ENCODE measurements at regions not wholly inside any gene's neighbourhood (a gene's known extent, or its start where the extent isn't known, plus 50 kb on each side); places are given as distances from the start of the nearest gene placed in this dataset.

DNA sequence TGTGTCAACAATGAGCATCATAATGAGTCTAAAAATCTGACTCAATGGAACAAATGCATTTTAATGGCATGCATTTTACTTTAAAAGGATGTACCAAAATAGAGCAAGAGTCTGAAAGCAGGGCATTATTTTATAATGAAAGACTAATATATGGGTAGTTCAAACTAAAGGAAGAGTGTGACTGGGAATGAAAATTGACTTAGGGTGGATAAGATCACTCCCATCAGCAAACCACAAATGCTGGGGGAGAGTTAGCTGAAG is 114.7 kb downstream of the SOX4 start:
- Histone ChIP-seq H3K27me3 (no peaks in the 10 kb centered on the region), H3K9me3 (no peaks in the 10 kb centered on the region), H3K36me3 (no peaks in the 10 kb centered on the region), H3K4me1 (peaks cover 0 to 11% (median 4%) of the 10 kb centered on the region in 4 donors), H3K4me3 (no peak overlapping the region), H3K27ac (no peak overlapping the region)
- no peak for TF ChIP-seq EP300 (IDR thresholded peaks at IDR 0.05)
- DNase-seq (ENCODE audit: low spot score in 2 of 2) = no peak

- Histone ChIP-seq H3K27ac (peak overlapping the region in 1 of 4 donors; percentile 46), H3K9me3 (no peaks in the 10 kb centered on the region), H3K27me3 (no peaks in the 10 kb centered on the region), H3K4me1 (peaks cover 0 to 11% (median 4%) of the 10 kb centered on the region in 4 donors), H3K4me3 (no peak overlapping the region), H3K36me3 (no peaks in the 10 kb centered on the region)
- 44 to 57% methylated on average over 1 of the region's 1 CpG for WGBS, 2 donors
- TF ChIP-seq POLR2A (IDR thresholded peaks at IDR 0.05) (no peak), EP300 (IDR thresholded peaks at IDR 0.05) (no peak)
- TF ChIP-seq, protein P1, sequence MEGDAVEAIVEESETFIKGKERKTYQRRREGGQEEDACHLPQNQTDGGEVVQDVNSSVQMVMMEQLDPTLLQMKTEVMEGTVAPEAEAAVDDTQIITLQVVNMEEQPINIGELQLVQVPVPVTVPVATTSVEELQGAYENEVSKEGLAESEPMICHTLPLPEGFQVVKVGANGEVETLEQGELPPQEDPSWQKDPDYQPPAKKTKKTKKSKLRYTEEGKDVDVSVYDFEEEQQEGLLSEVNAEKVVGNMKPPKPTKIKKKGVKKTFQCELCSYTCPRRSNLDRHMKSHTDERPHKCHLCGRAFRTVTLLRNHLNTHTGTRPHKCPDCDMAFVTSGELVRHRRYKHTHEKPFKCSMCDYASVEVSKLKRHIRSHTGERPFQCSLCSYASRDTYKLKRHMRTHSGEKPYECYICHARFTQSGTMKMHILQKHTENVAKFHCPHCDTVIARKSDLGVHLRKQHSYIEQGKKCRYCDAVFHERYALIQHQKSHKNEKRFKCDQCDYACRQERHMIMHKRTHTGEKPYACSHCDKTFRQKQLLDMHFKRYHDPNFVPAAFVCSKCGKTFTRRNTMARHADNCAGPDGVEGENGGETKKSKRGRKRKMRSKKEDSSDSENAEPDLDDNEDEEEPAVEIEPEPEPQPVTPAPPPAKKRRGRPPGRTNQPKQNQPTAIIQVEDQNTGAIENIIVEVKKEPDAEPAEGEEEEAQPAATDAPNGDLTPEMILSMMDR (IDR thresholded peaks at IDR 0.05) = no peak
- DNase-seq (ENCODE audit: low spot score in 2 of 2) = no peak
These were observed 116.7 kb downstream of the SOX4 start for GRCh38 chr6:21710216-21710615.

DNA sequence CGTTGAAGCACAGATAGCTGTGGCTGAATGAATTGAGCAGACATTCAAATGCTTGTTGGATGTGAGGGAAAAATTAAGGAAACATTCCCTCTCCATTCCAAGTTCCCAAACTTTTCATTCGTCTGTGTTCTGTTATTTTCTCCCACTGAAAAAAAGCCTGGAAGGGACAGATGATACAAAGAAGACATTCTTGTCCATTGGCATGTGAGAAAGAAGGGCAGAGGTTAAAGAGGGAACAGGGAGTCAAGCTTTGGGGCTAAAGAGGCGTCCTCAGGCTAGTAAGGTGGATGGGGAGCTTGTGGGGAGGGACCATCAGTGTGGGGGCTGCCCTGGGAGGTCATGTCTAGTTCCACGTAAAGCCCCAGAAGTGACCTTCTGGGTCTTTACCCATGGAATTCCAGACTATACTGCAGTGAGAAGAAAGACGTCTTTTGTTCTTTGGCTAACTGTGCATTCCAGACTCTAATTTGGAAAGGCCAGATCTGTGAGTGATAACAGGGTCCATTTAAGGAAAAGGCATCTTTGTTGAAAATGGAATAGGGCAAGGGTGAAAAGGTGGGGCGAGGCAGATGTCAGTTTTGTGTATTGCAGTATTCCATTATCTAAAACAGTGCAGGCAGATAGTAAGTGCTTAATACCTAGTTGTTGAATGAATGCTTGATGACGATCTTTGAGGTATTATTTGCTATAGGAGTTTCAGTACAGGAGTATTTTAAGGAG is 117.5 kb downstream of the SOX4 start:
- DNase-seq (ENCODE audit: low spot score in 2 of 2) = no peak
- TF ChIP-seq, protein P1 (IDR thresholded peaks at IDR 0.05) = no peak
- TF ChIP-seq POLR2A (IDR thresholded peaks at IDR 0.05) = no peak
- TF ChIP-seq EP300 (IDR thresholded peaks at IDR 0.05) = no peak
- Histone ChIP-seq H3K36me3 (no peaks in the 10 kb centered on the region), H3K9me3 (no peaks in the 10 kb centered on the region), H3K4me1 (peaks cover 0 to 11% (median 4%) of the 10 kb centered on the region in 4 donors), H3K27me3 (no peaks in the 10 kb centered on the region), H3K27ac (peak overlapping the region in 1 of 4 donors; percentile 46), H3K4me3 (no peak overlapping the region)
- 25 to 27% methylated on average over 7 of the region's 7 CpGs for WGBS, 2 donors

DNA sequence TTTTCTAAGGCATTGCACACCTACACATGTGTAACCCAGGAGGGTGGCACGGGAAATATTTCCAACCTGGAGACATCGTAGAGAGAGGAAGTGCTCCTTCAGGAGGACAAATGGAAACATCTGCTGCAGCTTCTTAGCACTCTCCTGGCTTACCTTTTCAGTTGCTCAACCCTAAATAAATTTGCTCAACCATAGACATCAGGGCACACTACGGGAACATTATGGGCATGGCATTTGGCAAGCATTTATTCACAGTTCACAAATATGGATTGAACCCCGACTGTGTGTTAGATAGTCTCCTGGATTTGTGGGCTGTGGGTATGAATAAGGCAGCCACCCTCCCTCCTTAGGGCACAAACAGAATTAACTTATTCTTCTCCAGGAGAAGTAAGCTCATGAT is 118.7 kb downstream of the SOX4 start:
- Histone ChIP-seq H3K36me3 (no peaks in the 10 kb centered on the region), H3K9me3 (no peaks in the 10 kb centered on the region), H3K27me3 (no peaks in the 10 kb centered on the region), H3K4me3 (no peak overlapping the region), H3K27ac (no peak overlapping the region), H3K4me1 (peaks cover 0 to 11% (median 4%) of the 10 kb centered on the region in 4 donors)
- no peak for DNase-seq (ENCODE audit: low spot score in 2 of 2)
- TF ChIP-seq EP300 (IDR thresholded peaks at IDR 0.05) (no peak), POLR2A (IDR thresholded peaks at IDR 0.05) (no peak)
- TF ChIP-seq, protein P1 (IDR thresholded peaks at IDR 0.05) = no peak
- 73 to 82% methylated on average over 4 of the region's 4 CpGs for WGBS, 2 donors

GRCh38 chr6:21713481-21713880 is 119.9 kb downstream of the SOX4 start:
- Histone ChIP-seq H3K36me3 (no peaks in the 10 kb centered on the region), H3K27me3 (no peaks in the 10 kb centered on the region), H3K4me1 (peaks cover 0 to 11% (median 4%) of the 10 kb centered on the region in 4 donors), H3K9me3 (peaks cover 0 to under 1% (median 0%) of the 10 kb centered on the region in 4 donors), H3K4me3 (no peak overlapping the region), H3K27ac (no peak overlapping the region)
- TF ChIP-seq POLR2A (IDR thresholded peaks at IDR 0.05) (no peak), EP300 (IDR thresholded peaks at IDR 0.05) (no peak)
- TF ChIP-seq, protein P1 (IDR thresholded peaks at IDR 0.05) = no peak
- DNase-seq (ENCODE audit: low spot score in 2 of 2) = no peak
- WGBS, 2 donors = 85 to 87% methylated on average over 2 of the region's 2 CpGs
